ENCODE measurements at regions not wholly inside any gene's neighbourhood (a gene's known extent, or its start where the extent isn't known, plus 50 kb on each side); places are given as distances from the start of the nearest gene placed in this dataset.

- TF ChIP-seq CTCF (IDR thresholded peaks at IDR 0.05; ENCODE audit: low read depth, low read length, poor library complexity, severe bottlenecking) (no peak), EZH2phosphoT487 (IDR thresholded peaks at IDR 0.05; ENCODE audit: borderline replicate concordance, low read length) (no peak)
Measured at GRCh38 chr13:62678039-62678438, 1262.4 kb upstream of the PCDH20 start.
